ENCODE measurements at regions not wholly inside any gene's neighbourhood (a gene's known extent, or its start where the extent isn't known, plus 50 kb on each side); places are given as distances from the start of the nearest gene placed in this dataset.

GRCh38 chr10:4763513-4763912 is 62.5 kb upstream of the AKR1E2 start:
- 63 to 87% methylated on average over 1 of the region's 1 CpG for WGBS, 2 donors
- no peaks in the 10 kb centered on the region for H3K4me1 ChIP-seq
- ATAC-seq (no peak), DNase-seq (no peak), FAIRE-seq (no peak)
- H3K36me3 ChIP-seq = no peaks in the 10 kb centered on the region
- no peak overlapping the region for H3K4me3 ChIP-seq
- H3K9me3 ChIP-seq = no peaks in the 10 kb centered on the region
- H3K27ac ChIP-seq = no peak overlapping the region
- TF ChIP-seq, protein P1, sequence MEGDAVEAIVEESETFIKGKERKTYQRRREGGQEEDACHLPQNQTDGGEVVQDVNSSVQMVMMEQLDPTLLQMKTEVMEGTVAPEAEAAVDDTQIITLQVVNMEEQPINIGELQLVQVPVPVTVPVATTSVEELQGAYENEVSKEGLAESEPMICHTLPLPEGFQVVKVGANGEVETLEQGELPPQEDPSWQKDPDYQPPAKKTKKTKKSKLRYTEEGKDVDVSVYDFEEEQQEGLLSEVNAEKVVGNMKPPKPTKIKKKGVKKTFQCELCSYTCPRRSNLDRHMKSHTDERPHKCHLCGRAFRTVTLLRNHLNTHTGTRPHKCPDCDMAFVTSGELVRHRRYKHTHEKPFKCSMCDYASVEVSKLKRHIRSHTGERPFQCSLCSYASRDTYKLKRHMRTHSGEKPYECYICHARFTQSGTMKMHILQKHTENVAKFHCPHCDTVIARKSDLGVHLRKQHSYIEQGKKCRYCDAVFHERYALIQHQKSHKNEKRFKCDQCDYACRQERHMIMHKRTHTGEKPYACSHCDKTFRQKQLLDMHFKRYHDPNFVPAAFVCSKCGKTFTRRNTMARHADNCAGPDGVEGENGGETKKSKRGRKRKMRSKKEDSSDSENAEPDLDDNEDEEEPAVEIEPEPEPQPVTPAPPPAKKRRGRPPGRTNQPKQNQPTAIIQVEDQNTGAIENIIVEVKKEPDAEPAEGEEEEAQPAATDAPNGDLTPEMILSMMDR (IDR thresholded peaks at IDR 0.05) = no peak
- intact Hi-C loops (cut with DNase I) = loop anchor here in 2 of 3 donors (10.0 kb wide), 2 partner anchors 1549 to 1559 kb away; no protein-coding TSS in a partner anchor
- H3K27me3 ChIP-seq = peaks cover 0 to 2% (median 0%) of the 10 kb centered on the region in 4 donors

GRCh38 chr10:4758256-4758655 is 67.8 kb upstream of the AKR1E2 start:
- no peak for FAIRE-seq
- H3K27ac ChIP-seq = no peak overlapping the region
- 56 to 63% methylated on average over 1 of the region's 1 CpG for WGBS, 2 donors
- H3K4me3 ChIP-seq = no peak overlapping the region
- no peaks in the 10 kb centered on the region for H3K4me1 ChIP-seq
- no peaks in the 10 kb centered on the region for H3K36me3 ChIP-seq
- TF ChIP-seq, protein P1 (IDR thresholded peaks at IDR 0.05) = no peak
- DNase-seq = no peak
- H3K27me3 ChIP-seq = peaks cover 0 to 4% (median 0%) of the 10 kb centered on the region in 4 donors
- intact Hi-C loops (cut with DNase I) = no loop called here
- no peak for ATAC-seq
- no peaks in the 10 kb centered on the region for H3K9me3 ChIP-seq

DNA sequence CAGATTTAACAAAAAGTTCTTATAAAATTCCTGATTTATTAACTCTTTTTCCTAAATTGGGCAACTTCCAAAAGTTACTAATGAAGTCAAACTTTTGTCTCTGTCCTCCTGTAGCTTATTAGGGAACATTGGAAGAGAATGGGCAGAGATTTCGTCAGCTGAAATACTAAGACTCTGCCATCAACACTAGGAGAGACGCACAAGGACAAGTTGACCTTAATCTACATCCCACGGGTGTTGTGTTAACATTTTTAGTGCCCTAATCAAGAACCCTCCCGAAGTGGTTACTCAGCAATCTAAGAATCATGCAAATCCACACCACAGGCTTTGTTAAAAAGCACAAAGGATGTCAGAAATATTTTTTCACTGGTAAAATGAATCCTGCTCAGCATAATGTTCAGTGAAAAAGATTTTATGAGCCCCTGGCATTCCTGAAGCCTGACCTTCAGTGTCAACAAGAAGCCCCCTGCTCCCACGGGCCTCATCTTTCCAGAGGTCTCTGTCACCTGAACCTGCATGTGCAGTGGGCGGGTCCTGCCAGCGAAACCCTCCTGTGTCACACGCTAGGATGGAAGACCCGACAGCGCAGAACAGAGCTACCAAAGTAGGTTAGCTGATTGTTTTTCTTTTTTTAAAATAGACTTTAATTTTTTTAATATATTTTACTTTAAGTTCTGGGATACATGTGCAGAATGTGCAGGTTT is 70.6 kb upstream of the AKR1E2 start:
- intact Hi-C loops (cut with DNase I) = no loop called here
- no peak for ATAC-seq
- TF ChIP-seq, protein P1 (IDR thresholded peaks at IDR 0.05) = no peak
- 59 to 70% methylated on average over 10 of the region's 10 CpGs for WGBS, 2 donors
- H3K4me1 ChIP-seq = no peaks in the 10 kb centered on the region
- H3K36me3 ChIP-seq = no peaks in the 10 kb centered on the region
- H3K9me3 ChIP-seq = no peaks in the 10 kb centered on the region
- no peak overlapping the region for H3K27ac ChIP-seq
- H3K4me3 ChIP-seq = no peak overlapping the region
- DNase-seq = no peak
- H3K27me3 ChIP-seq = peaks cover 0 to 4% (median 0%) of the 10 kb centered on the region in 4 donors
- no peak for FAIRE-seq

GRCh38 chr10:4754143-4754542 is 71.9 kb upstream of the AKR1E2 start:
- intact Hi-C loops (cut with DNase I) = no loop called here
- FAIRE-seq = no peak
- ATAC-seq = no peak
- no peaks in the 10 kb centered on the region for H3K9me3 ChIP-seq
- 75 to 87% methylated on average over 5 to 8 of the region's 8 CpGs for WGBS, 2 donors
- TF ChIP-seq, protein P1 (IDR thresholded peaks at IDR 0.05) = no peak
- peaks cover 0 to 4% (median 0%) of the 10 kb centered on the region in 4 donors for H3K27me3 ChIP-seq
- no peak overlapping the region for H3K4me3 ChIP-seq
- H3K27ac ChIP-seq = no peak overlapping the region
- no peaks in the 10 kb centered on the region for H3K4me1 ChIP-seq
- H3K36me3 ChIP-seq = no peaks in the 10 kb centered on the region
- DNase-seq = no peak

GRCh38 chr10:4751211-4751610 is 74.8 kb upstream of the AKR1E2 start:
- no peaks in the 10 kb centered on the region for H3K4me1 ChIP-seq
- H3K9me3 ChIP-seq = no peaks in the 10 kb centered on the region
- H3K36me3 ChIP-seq = no peaks in the 10 kb centered on the region
- no peak for FAIRE-seq
- intact Hi-C loops (cut with DNase I) = no loop called here
- TF ChIP-seq, protein P1 (IDR thresholded peaks at IDR 0.05) = no peak
- 66 to 74% methylated on average over 2 of the region's 2 CpGs for WGBS, 2 donors
- DNase-seq = no peak
- no peak overlapping the region for H3K27ac ChIP-seq
- no peak overlapping the region for H3K4me3 ChIP-seq
- no peak for ATAC-seq
- H3K27me3 ChIP-seq = peaks cover 0 to 10% (median 0%) of the 10 kb centered on the region in 4 donors

Measured in pancreas (tissue), 10 donors.